HepG2 (cell line): ENCODE measurements at regions not wholly inside any gene's neighbourhood (a gene's known extent, or its start where the extent isn't known, plus 50 kb on each side); places are given as distances from the start of the nearest gene placed in this dataset.

Source experiments
- ATF5 ChIP-seq: sonication (generic); formaldehyde crosslinking; IDR thresholded peaks from 2 replicates; pipeline ENCODE4 v1.4.0; 2020; ENCODE audit warnings: mild to moderate bottlenecking, low read depth, missing genetic modification reagents
- BHLHE40 ChIP-seq: IDR thresholded peaks from 2 replicates; pipeline ENCODE4 v1.6.1; 2011; ENCODE audit warnings: low read length, improper control_type of control experiment
- CTCF ChIP-seq: sonication (generic); formaldehyde crosslinking; IDR thresholded peaks from 2 replicates; pipeline ENCODE4 v1.5.0; 2020; ENCODE audit warnings: mild to moderate bottlenecking, missing genetic modification reagents, moderate library complexity
- ELF1 ChIP-seq: sonication (generic); formaldehyde crosslinking; IDR thresholded peaks from 2 replicates; pipeline ENCODE4 v1.4.0; 2020; ENCODE audit warnings: missing genetic modification reagents
- ESRRA ChIP-seq: sonication (generic); formaldehyde crosslinking; IDR thresholded peaks from 2 replicates; pipeline ENCODE4 v1.5.1; 2020; ENCODE audit warnings: mild to moderate bottlenecking, low read depth, missing genetic modification reagents
- GABPA ChIP-seq, 2 experiments: IDR thresholded peaks; 2 replicates each; pipeline ENCODE4 v1.6.1; 2011 to 2016; ENCODE audit warnings: low read depth in 2 of 2, low read length in 1 of 2, missing biosample characterization in 1 of 2, missing genetic modification characterization in 1 of 2
- IRF1 ChIP-seq: sonication (generic); formaldehyde crosslinking; IDR thresholded peaks from 2 replicates; pipeline ENCODE4 v1.4.0; 2020; ENCODE audit warnings: low read depth, mild to moderate bottlenecking, missing genetic modification reagents
- JUN ChIP-seq: sonication (generic); formaldehyde crosslinking; IDR thresholded peaks from 2 replicates; pipeline ENCODE4 v1.4.0; 2020; ENCODE audit warnings: mild to moderate bottlenecking, missing genetic modification reagents
- MYNN ChIP-seq: sonication (generic); formaldehyde crosslinking; IDR thresholded peaks from 2 replicates; pipeline ENCODE4 v1.4.0; 2020; ENCODE audit warnings: mild to moderate bottlenecking, low read depth, missing genetic modification reagents
- PCBP1 ChIP-seq: fragments of 200-400 bp; formaldehyde crosslinking; IDR thresholded peaks from 2 replicates; pipeline ENCODE4 v1.6.1; 2017; ENCODE audit warnings: mild to moderate bottlenecking, low read depth, low read length, borderline replicate concordance
- SMC3 ChIP-seq: IDR thresholded peaks from 2 replicates; pipeline ENCODE4 v1.6.1; 2011; ENCODE audit warnings: low read length, improper control_type of control experiment
- SP1 ChIP-seq, 2 experiments: fragments of 450-650 bp in 1 of 2; sonication (generic) in 1 of 2; formaldehyde crosslinking in 1 of 2; IDR thresholded peaks; 2 replicates each; pipeline versions ENCODE4 v1.4.0 to v1.6.1; 2016 to 2020; ENCODE audit warnings: missing genetic modification reagents in 1 of 2
- STAG1 ChIP-seq: sonication (generic); formaldehyde crosslinking; IDR thresholded peaks from 2 replicates; pipeline ENCODE4 v1.4.0; 2020; ENCODE audit warnings: missing genetic modification reagents
- ZNF318 ChIP-seq: sonication (generic); formaldehyde crosslinking; IDR thresholded peaks from 2 replicates; pipeline ENCODE4 v1.4.0; 2020; ENCODE audit warnings: mild to moderate bottlenecking, missing genetic modification reagents

DNA sequence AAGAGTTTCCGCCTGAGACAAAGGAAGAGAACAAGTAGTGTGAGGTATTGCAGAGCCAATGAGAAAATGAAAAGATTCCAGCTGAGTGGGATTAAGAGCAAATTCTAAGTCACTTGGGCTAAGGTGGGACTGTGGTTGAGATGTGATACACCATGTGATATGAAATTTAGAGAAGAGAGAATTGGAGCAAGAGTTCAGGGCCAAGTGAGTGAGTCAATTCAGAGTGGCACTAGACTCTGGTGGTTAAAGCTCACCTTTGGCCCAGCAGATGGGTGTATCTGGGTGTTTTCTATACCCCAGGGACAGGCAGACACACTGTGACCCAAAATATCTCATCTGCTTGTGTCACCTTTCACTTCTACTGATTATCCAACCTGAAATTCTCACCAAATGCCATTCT is 368.1 kb downstream of the KCNN2 start:
- TF ChIP-seq MYNN (CRISPR knock-in tag): no peak
- TF ChIP-seq BHLHE40: no peak
- TF ChIP-seq IRF1 (CRISPR knock-in tag): no peak
- no peak for TF ChIP-seq PCBP1
- TF ChIP-seq JUN (CRISPR knock-in tag): no peak
- TF ChIP-seq ESRRA (CRISPR knock-in tag): no peak
- TF ChIP-seq GABPA (IDR thresholded peaks at IDR 0.05; ENCODE audit: low read depth, low read length): no peak
- TF ChIP-seq GABPA (CRISPR knock-in tag; IDR thresholded peaks at IDR 0.05; ENCODE audit: low read depth): no peak
- no peak for TF ChIP-seq CTCF (CRISPR knock-in tag)
- TF ChIP-seq ELF1 (CRISPR knock-in tag): no peak
- TF ChIP-seq SP1 (IDR thresholded peaks at IDR 0.05): no peak
- no peak for TF ChIP-seq SP1 (CRISPR knock-in tag; IDR thresholded peaks at IDR 0.05)
- TF ChIP-seq STAG1: no peak
- no peak for TF ChIP-seq ZNF318 (CRISPR knock-in tag)
- no peak for TF ChIP-seq SMC3
- TF ChIP-seq ATF5 (CRISPR knock-in tag): no peak
